ENCODE measurements at regions not wholly inside any gene's neighbourhood (a gene's known extent, or its start where the extent isn't known, plus 50 kb on each side); places are given as distances from the start of the nearest gene placed in this dataset.

DNA sequence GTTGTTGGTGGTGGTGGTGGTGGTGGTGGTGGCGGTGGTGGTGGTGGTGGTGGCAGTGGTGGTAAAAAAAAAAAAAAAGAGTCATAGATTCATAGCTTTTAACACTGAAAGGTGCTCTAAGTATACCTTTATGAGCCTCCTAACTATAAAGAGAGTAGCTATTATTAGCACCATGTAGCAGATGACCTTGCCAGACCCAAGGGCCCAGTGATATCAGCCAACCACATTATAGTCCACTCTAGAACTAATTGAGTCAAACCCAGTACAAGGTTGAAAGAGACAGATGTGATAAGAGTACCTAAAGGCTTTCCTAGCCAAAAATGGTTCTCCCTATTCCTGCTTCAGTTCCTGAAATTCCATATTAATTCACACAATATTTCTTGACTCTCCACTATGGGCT, 245.3 kb downstream of the HACE1 start:
- no peak for DNase-seq (ENCODE audit: low read depth)
- H3K4me3 ChIP-seq (ENCODE audit: low read depth, low read length) = no peak overlapping the region
- TF ChIP-seq, protein P1, sequence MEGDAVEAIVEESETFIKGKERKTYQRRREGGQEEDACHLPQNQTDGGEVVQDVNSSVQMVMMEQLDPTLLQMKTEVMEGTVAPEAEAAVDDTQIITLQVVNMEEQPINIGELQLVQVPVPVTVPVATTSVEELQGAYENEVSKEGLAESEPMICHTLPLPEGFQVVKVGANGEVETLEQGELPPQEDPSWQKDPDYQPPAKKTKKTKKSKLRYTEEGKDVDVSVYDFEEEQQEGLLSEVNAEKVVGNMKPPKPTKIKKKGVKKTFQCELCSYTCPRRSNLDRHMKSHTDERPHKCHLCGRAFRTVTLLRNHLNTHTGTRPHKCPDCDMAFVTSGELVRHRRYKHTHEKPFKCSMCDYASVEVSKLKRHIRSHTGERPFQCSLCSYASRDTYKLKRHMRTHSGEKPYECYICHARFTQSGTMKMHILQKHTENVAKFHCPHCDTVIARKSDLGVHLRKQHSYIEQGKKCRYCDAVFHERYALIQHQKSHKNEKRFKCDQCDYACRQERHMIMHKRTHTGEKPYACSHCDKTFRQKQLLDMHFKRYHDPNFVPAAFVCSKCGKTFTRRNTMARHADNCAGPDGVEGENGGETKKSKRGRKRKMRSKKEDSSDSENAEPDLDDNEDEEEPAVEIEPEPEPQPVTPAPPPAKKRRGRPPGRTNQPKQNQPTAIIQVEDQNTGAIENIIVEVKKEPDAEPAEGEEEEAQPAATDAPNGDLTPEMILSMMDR (IDR thresholded peaks at IDR 0.05; ENCODE audit: insufficient read depth, low read depth, low read length, missing control alignments) = no peak

DNA sequence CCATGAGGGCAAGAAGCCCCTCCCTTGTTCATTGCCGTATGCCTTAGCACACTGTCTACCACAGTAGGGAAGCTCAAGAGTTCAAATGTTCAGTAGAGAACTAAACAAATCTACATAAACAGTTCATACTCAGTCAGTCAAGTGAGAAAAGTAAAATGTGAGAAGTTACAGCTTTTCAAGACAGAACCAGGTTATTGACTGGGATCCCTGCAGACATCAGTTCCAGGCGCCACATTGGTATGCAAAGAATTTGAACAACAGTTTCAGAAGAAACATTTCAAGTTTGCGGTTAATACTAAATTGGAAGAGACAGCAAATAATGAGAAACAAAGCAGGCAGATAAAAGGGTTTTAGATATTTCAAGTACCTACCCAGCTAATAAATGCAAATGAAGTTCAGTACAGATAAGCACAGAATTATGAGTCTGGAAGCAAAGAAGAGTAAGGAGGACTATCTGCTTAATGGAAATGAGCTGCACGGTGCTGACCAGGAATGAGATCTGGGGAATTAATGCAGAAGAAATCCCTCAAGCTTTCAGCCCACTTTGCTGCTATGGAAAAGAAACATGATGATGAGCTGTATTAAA, 246.2 kb downstream of the HACE1 start:
- H3K4me3 ChIP-seq (ENCODE audit: low read depth, low read length) = no peak overlapping the region
- DNase-seq (ENCODE audit: low read depth) = no peak
- TF ChIP-seq, protein P1 (IDR thresholded peaks at IDR 0.05; ENCODE audit: insufficient read depth, low read depth, low read length, missing control alignments) = no peak

DNA sequence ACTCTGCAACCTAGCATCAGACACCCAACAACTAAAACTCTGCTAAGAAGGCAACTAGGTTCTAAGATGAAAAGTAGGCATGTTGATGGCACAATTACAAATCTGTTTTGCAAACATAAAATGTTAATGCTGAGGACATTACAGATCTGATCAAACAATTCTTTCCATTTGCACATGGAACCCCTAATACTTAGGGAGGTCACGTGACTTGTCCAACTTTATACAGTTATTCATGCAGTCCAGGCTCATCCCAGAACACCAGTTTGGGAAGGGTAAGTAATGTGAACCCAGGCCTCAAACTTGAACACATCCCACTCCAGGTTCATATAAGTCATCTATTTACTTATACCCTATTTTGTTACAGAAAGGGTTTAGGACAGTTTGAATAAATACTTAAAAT, 247.2 kb downstream of the HACE1 start:
- TF ChIP-seq, protein P1 (IDR thresholded peaks at IDR 0.05; ENCODE audit: insufficient read depth, low read depth, low read length, missing control alignments) = no peak
- no peak for DNase-seq (ENCODE audit: low read depth)
- no peak overlapping the region for H3K4me3 ChIP-seq (ENCODE audit: low read depth, low read length)

DNA sequence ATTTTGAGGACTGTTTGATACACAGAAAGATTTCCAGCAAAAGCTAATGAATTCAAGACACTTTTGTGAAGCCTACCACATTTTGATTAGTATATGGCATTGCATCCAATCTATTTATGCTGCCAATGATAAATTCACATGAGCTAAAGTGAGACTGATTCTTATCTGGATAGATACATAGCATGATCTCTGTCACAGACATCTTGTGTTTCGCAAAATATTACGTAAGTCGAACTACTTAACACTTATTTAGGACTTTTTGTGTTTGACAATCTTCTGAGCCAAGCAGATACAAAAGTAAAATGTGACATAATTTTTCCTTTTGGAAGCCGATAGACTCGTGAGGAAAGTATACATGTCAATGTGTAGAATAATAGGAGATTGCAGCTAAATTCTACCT, 251.6 kb downstream of the HACE1 start:
- TF ChIP-seq, protein P1 (IDR thresholded peaks at IDR 0.05; ENCODE audit: insufficient read depth, low read depth, low read length, missing control alignments) = no peak
- H3K4me3 ChIP-seq (ENCODE audit: low read depth, low read length) = no peak overlapping the region
- DNase-seq (ENCODE audit: low read depth) = no peak

DNA sequence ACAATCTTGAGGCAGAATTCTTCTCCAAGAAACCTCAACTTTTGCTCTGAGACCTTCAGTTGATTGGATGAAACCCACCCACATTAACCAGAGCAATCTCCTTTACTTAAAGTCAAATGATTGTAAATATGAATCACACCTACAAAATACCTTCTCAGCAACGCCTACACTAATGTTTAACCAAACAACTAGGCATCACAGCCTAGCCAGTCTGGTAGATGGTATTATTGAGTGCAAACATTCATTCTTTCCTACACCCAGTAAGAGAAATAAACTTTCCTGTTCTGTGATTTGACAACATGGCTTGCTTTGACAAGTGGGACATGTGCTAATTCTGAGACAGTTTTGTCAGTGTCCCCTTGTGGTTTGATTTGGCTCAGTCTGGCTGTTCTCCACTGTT, 252.2 kb downstream of the HACE1 start:
- TF ChIP-seq, protein P1 (IDR thresholded peaks at IDR 0.05; ENCODE audit: insufficient read depth, low read depth, low read length, missing control alignments) = no peak
- no peak for DNase-seq (ENCODE audit: low read depth)

DNA sequence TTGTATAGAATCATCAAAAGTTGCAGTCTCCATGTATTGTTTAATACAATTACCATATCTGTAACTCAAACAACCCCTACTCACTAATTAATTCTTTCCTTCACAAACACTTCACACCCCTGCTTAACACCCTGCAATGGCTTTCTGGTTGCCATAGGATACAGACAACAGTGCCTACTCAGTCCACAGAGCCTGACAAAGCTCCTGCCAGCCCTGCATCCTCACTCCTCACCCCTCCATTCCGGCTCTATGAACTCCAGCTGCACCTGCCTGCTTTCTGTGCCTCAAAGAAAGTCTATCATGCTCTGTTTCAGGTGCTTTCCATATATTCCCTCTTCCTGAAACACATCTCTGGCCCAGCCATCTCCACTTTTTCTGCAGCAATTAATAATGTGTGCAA, 253.4 kb downstream of the HACE1 start:
- no peak overlapping the region for H3K4me3 ChIP-seq (ENCODE audit: low read depth, low read length)
- TF ChIP-seq, protein P1 (IDR thresholded peaks at IDR 0.05; ENCODE audit: insufficient read depth, low read depth, low read length, missing control alignments) = no peak
- DNase-seq (ENCODE audit: low read depth) = no peak

More for the DNA sequence above, 252.2 kb downstream of the HACE1 start:
- H3K4me3 ChIP-seq (ENCODE audit: low read depth, low read length) = no peak overlapping the region

DNA sequence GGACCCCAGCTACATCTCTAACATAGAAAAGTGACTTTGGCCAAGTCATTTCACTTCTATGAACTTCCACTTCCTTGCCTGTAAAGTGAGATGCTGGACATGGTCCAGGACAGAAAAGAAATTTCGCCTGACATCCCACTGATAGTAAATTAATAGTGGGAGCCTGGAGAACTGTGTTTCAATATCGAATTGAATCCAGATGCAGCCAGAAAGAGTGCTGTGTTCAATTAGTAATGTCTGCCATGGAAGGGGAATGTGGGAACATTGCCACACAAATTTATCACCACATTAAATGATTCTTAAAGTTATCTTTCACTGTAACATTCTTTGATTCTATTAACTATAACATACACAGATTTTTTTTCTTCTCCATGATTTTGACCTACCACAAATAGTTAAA, 255.0 kb downstream of the HACE1 start:
- TF ChIP-seq, protein P1 (IDR thresholded peaks at IDR 0.05; ENCODE audit: insufficient read depth, low read depth, low read length, missing control alignments) = no peak
- no peak overlapping the region for H3K4me3 ChIP-seq (ENCODE audit: low read depth, low read length)
- no peak for DNase-seq (ENCODE audit: low read depth)
